ENCODE measurements at regions not wholly inside any gene's neighbourhood (a gene's known extent, or its start where the extent isn't known, plus 50 kb on each side); places are given as distances from the start of the nearest gene placed in this dataset.

- H3K4me3 ChIP-seq (ENCODE audit: low read length) = no peak overlapping the region
- no peaks in the 10 kb centered on the region for H3K27me3 ChIP-seq (ENCODE audit: control insufficient read depth, insufficient read depth)
- no peaks in the 10 kb centered on the region for H3K4me1 ChIP-seq (ENCODE audit: control insufficient read depth, insufficient read depth, low read length)
- no peaks in the 10 kb centered on the region for H3K9me3 ChIP-seq (ENCODE audit: control insufficient read depth, low read length)
- WGBS = 71% methylated on average over 14 of the region's 14 CpGs
- no peak overlapping the region for H3K27ac ChIP-seq (ENCODE audit: low read length)
- ATAC-seq (no peak), DNase-seq (no peak)
- intact Hi-C loops (cut with DNase I) = no loop called here
Observed at GRCh38 chr17:72046643-72047612, 73.9 kb upstream of the SOX9 start.

GRCh38 chr17:72049914-72050313, 70.9 kb upstream of the SOX9 start:
- ATAC-seq (no peak), DNase-seq (no peak)
- WGBS = 87% methylated on average over 2 of the region's 2 CpGs
- H3K4me3 ChIP-seq (ENCODE audit: low read length) = no peak overlapping the region
- no peaks in the 10 kb centered on the region for H3K9me3 ChIP-seq (ENCODE audit: control insufficient read depth, low read length)
- H3K27ac ChIP-seq (ENCODE audit: low read length) = no peak overlapping the region
- H3K27me3 ChIP-seq (ENCODE audit: control insufficient read depth, insufficient read depth) = no peaks in the 10 kb centered on the region
- H3K4me1 ChIP-seq (ENCODE audit: control insufficient read depth, insufficient read depth, low read length) = no peaks in the 10 kb centered on the region
- intact Hi-C loops (cut with DNase I) = no loop called here

- Histone ChIP-seq H3K9me3 (ENCODE audit: control insufficient read depth, low read length) (no peaks in the 10 kb centered on the region), H3K27me3 (ENCODE audit: control insufficient read depth, insufficient read depth) (no peaks in the 10 kb centered on the region), H3K4me3 (ENCODE audit: low read length) (no peak overlapping the region), H3K27ac (ENCODE audit: low read length) (no peak overlapping the region), H3K4me1 (ENCODE audit: control insufficient read depth, insufficient read depth, low read length) (no peaks in the 10 kb centered on the region)
- intact Hi-C loops (cut with DNase I) = no loop called here
- DNase-seq (no peak), ATAC-seq (no peak)
- 12% methylated on average over 11 of the region's 11 CpGs for WGBS
Observed at GRCh38 chr17:72053036-72053435, 67.8 kb upstream of the SOX9 start.

GRCh38 chr17:72053449-72053848, 67.4 kb upstream of the SOX9 start:
- DNase-seq (peak; percentile 15 to 52 (median 44)), ATAC-seq (no peak)
- Histone ChIP-seq H3K9me3 (ENCODE audit: control insufficient read depth, low read length) (no peaks in the 10 kb centered on the region), H3K27me3 (ENCODE audit: control insufficient read depth, insufficient read depth) (no peaks in the 10 kb centered on the region), H3K27ac (ENCODE audit: low read length) (no peak overlapping the region), H3K4me3 (ENCODE audit: low read length) (no peak overlapping the region), H3K4me1 (ENCODE audit: control insufficient read depth, insufficient read depth, low read length) (no peaks in the 10 kb centered on the region)
- intact Hi-C loops (cut with DNase I) = no loop called here
- 16% methylated on average over 12 of the region's 12 CpGs for WGBS

- no peaks in the 10 kb centered on the region for H3K4me1 ChIP-seq (ENCODE audit: control insufficient read depth, insufficient read depth, low read length)
- no peak overlapping the region for H3K27ac ChIP-seq (ENCODE audit: low read length)
- DNase-seq (no peak), ATAC-seq (no peak)
- H3K9me3 ChIP-seq (ENCODE audit: control insufficient read depth, low read length) = no peaks in the 10 kb centered on the region
- no peaks in the 10 kb centered on the region for H3K27me3 ChIP-seq (ENCODE audit: control insufficient read depth, insufficient read depth)
- WGBS = 95% methylated on average over 4 of the region's 4 CpGs
- no peak overlapping the region for H3K4me3 ChIP-seq (ENCODE audit: low read length)
- intact Hi-C loops (cut with DNase I) = no loop called here
Observed at GRCh38 chr17:72056155-72056554, 64.7 kb upstream of the SOX9 start.

GRCh38 chr17:72056727-72057290, 64.0 kb upstream of the SOX9 start:
- Histone ChIP-seq H3K9me3 (ENCODE audit: control insufficient read depth, low read length) (no peaks in the 10 kb centered on the region), H3K4me1 (ENCODE audit: control insufficient read depth, insufficient read depth, low read length) (no peaks in the 10 kb centered on the region), H3K4me3 (ENCODE audit: low read length) (no peak overlapping the region), H3K27me3 (ENCODE audit: control insufficient read depth, insufficient read depth) (no peaks in the 10 kb centered on the region), H3K27ac (ENCODE audit: low read length) (no peak overlapping the region)
- ATAC-seq (no peak), DNase-seq (no peak)
- 47% methylated on average over 3 of the region's 3 CpGs for WGBS
- intact Hi-C loops (cut with DNase I) = no loop called here

GRCh38 chr17:72060084-72060483, 60.7 kb upstream of the SOX9 start:
- Histone ChIP-seq H3K4me3 (ENCODE audit: low read length) (no peak overlapping the region), H3K27me3 (ENCODE audit: control insufficient read depth, insufficient read depth) (no peaks in the 10 kb centered on the region), H3K4me1 (ENCODE audit: control insufficient read depth, insufficient read depth, low read length) (no peaks in the 10 kb centered on the region), H3K9me3 (ENCODE audit: control insufficient read depth, low read length) (no peaks in the 10 kb centered on the region), H3K27ac (ENCODE audit: low read length) (no peak overlapping the region)
- ATAC-seq (no peak), DNase-seq (no peak)
- intact Hi-C loops (cut with DNase I) = no loop called here
- WGBS = 85% methylated on average over 1 of the region's 1 CpG

- H3K27me3 ChIP-seq (ENCODE audit: control insufficient read depth, insufficient read depth) = no peaks in the 10 kb centered on the region
- H3K9me3 ChIP-seq (ENCODE audit: control insufficient read depth, low read length) = no peaks in the 10 kb centered on the region
- H3K4me3 ChIP-seq (ENCODE audit: low read length) = no peak overlapping the region
- H3K27ac ChIP-seq (ENCODE audit: low read length) = no peak overlapping the region
- intact Hi-C loops (cut with DNase I) = no loop called here
- ATAC-seq = no peak
- H3K4me1 ChIP-seq (ENCODE audit: control insufficient read depth, insufficient read depth, low read length) = no peaks in the 10 kb centered on the region
- WGBS = 62% methylated on average over 3 of the region's 3 CpGs
- DNase-seq = peak in 1 of 3 donors; percentile 16
Observed at GRCh38 chr17:72063262-72063661, 57.6 kb upstream of the SOX9 start.

GRCh38 chr17:72063756-72064450, 56.9 kb upstream of the SOX9 start:
- 59% methylated on average over 4 of the region's 4 CpGs for WGBS
- ATAC-seq (peak; percentile 26 to 32), DNase-seq (no peak)
- Histone ChIP-seq H3K27ac (ENCODE audit: low read length) (no peak overlapping the region), H3K4me3 (ENCODE audit: low read length) (no peak overlapping the region), H3K4me1 (ENCODE audit: control insufficient read depth, insufficient read depth, low read length) (no peaks in the 10 kb centered on the region), H3K27me3 (ENCODE audit: control insufficient read depth, insufficient read depth) (no peaks in the 10 kb centered on the region), H3K9me3 (ENCODE audit: control insufficient read depth, low read length) (no peaks in the 10 kb centered on the region)
- intact Hi-C loops (cut with DNase I) = no loop called here

- no peak for ATAC-seq
Observed at GRCh38 chr17:72064606-72065193, 56.1 kb upstream of the SOX9 start.

GRCh38 chr17:72065556-72065955, 55.3 kb upstream of the SOX9 start:
- 87% methylated on average over 4 of the region's 4 CpGs for WGBS
- no peaks in the 10 kb centered on the region for H3K9me3 ChIP-seq (ENCODE audit: control insufficient read depth, low read length)
- H3K27ac ChIP-seq (ENCODE audit: low read length) = no peak overlapping the region
- no peaks in the 10 kb centered on the region for H3K4me1 ChIP-seq (ENCODE audit: control insufficient read depth, insufficient read depth, low read length)
- H3K4me3 ChIP-seq (ENCODE audit: low read length) = no peak overlapping the region
- H3K27me3 ChIP-seq (ENCODE audit: control insufficient read depth, insufficient read depth) = no peaks in the 10 kb centered on the region
- intact Hi-C loops (cut with DNase I) = no loop called here
- DNase-seq (no peak), ATAC-seq (no peak)

More at GRCh38 chr17:72064606-72065193, 56.1 kb upstream of the SOX9 start:
- Histone ChIP-seq H3K27me3 (ENCODE audit: control insufficient read depth, insufficient read depth) (no peaks in the 10 kb centered on the region), H3K4me1 (ENCODE audit: control insufficient read depth, insufficient read depth, low read length) (no peaks in the 10 kb centered on the region), H3K4me3 (ENCODE audit: low read length) (no peak overlapping the region), H3K27ac (ENCODE audit: low read length) (no peak overlapping the region), H3K9me3 (ENCODE audit: control insufficient read depth, low read length) (no peaks in the 10 kb centered on the region)
- intact Hi-C loops (cut with DNase I) = no loop called here
- WGBS = 71% methylated on average over 2 of the region's 2 CpGs
- no peak for DNase-seq
